Trophoblast cell (in vitro differentiated cells and primary cell): ENCODE measurements at regions not wholly inside any gene's neighbourhood (a gene's known extent, or its start where the extent isn't known, plus 50 kb on each side); places are given as distances from the start of the nearest gene placed in this dataset.

Experiments used
- DNase-seq, 2 donors: peaks; one replicate each; pipeline ENCODE4 v3.0.0-alpha.2; 2016
- H2AFZ ChIP-seq: 2 replicates; pipeline ENCODE4 v1.6.1; 2013; ENCODE audit warnings: low read length, moderate library complexity, mild to moderate bottlenecking; ENCODE audit not compliant: insufficient read depth, poor library complexity
- H2AK5ac ChIP-seq: 2 replicates; pipeline ENCODE4 v1.6.1; 2013; ENCODE audit warnings: mild to moderate bottlenecking, low read length
- H2BK120ac ChIP-seq: 2 replicates; pipeline ENCODE4 v1.6.1; 2013; ENCODE audit warnings: low read length, mild to moderate bottlenecking, moderate library complexity; ENCODE audit not compliant: insufficient read depth, poor library complexity
- H2BK12ac ChIP-seq: 2 replicates; pipeline ENCODE4 v1.6.1; 2013; ENCODE audit warnings: mild to moderate bottlenecking, low read length, moderate library complexity
- H2BK5ac ChIP-seq: 2 replicates; pipeline ENCODE4 v1.6.1; 2013; ENCODE audit warnings: low read length, low read depth, moderate library complexity, mild to moderate bottlenecking; ENCODE audit not compliant: poor library complexity
- H3K14ac ChIP-seq: 2 replicates; pipeline ENCODE4 v1.6.1; 2013; ENCODE audit warnings: mild to moderate bottlenecking, low read length
- H3K18ac ChIP-seq: 2 replicates; pipeline ENCODE4 v1.6.1; 2013; ENCODE audit warnings: mild to moderate bottlenecking, low read length
- H3K23ac ChIP-seq: 2 replicates; pipeline ENCODE4 v1.6.1; 2013; ENCODE audit warnings: low read length
- H3K27ac ChIP-seq: 2 replicates; pipeline ENCODE4 v1.5.1; 2013; ENCODE audit warnings: low read depth, mild to moderate bottlenecking, inconsistent platforms, low read length, moderate library complexity
- H3K27me3 ChIP-seq: 2 replicates; pipeline ENCODE4 v1.6.1; 2013; ENCODE audit warnings: inconsistent platforms, mild to moderate bottlenecking, low read length, moderate library complexity; ENCODE audit not compliant: insufficient read depth
- H3K36me3 ChIP-seq, 2 experiments: 1 replicate in 1 of 2; 2 replicates in 1 of 2; pipeline ENCODE4 v1.6.1; 2013; ENCODE audit warnings: low read length in 2 of 2, mild to moderate bottlenecking in 2 of 2, moderate library complexity in 1 of 2; ENCODE audit not compliant: insufficient read depth in 2 of 2, control insufficient read depth in 1 of 2
- H3K4ac ChIP-seq: 2 replicates; pipeline ENCODE4 v1.6.1; 2013; ENCODE audit warnings: low read depth, mild to moderate bottlenecking, low read length, moderate library complexity
- H3K4me1 ChIP-seq, 2 experiments: 1 replicate in 1 of 2; 2 replicates in 1 of 2; pipeline ENCODE4 v1.6.1; 2013; ENCODE audit warnings: low read length in 2 of 2, mild to moderate bottlenecking in 2 of 2, moderate library complexity in 1 of 2; ENCODE audit not compliant: insufficient read depth in 2 of 2, control insufficient read depth in 1 of 2
- H3K4me2 ChIP-seq: 2 replicates; pipeline ENCODE4 v1.6.1; 2013; ENCODE audit warnings: inconsistent platforms, mild to moderate bottlenecking, low read length, moderate library complexity
- H3K4me3 ChIP-seq: 2 replicates; pipeline ENCODE4 v1.5.1; 2013; ENCODE audit warnings: mild to moderate bottlenecking, low read depth, low read length, inconsistent platforms
- H3K79me1 ChIP-seq: one replicate; pipeline ENCODE4 v1.6.1; 2013; ENCODE audit warnings: low read length
- H3K79me2 ChIP-seq: 2 replicates; pipeline ENCODE4 v1.6.1; 2013; ENCODE audit warnings: low read length, mild to moderate bottlenecking; ENCODE audit not compliant: control insufficient read depth, insufficient read depth, poor library complexity
- H3K9ac ChIP-seq: 2 replicates; pipeline ENCODE4 v1.6.1; 2013; ENCODE audit warnings: mild to moderate bottlenecking, low read length
- H3K9me3 ChIP-seq: 2 replicates; pipeline ENCODE4 v1.6.1; 2013; ENCODE audit warnings: low read depth, mild to moderate bottlenecking, control low read depth, inconsistent platforms, low read length; ENCODE audit not compliant: insufficient read depth
- H4K12ac ChIP-seq: 2 replicates; pipeline ENCODE4 v1.6.1; 2013; ENCODE audit warnings: low read depth, mild to moderate bottlenecking, low read length, moderate library complexity
- H4K8ac ChIP-seq: 2 replicates; pipeline ENCODE4 v1.6.1; 2013; ENCODE audit warnings: low read depth, mild to moderate bottlenecking, low read length, moderate library complexity
- H4K91ac ChIP-seq: one replicate; pipeline ENCODE4 v1.6.1; 2013; ENCODE audit warnings: low read depth, mild to moderate bottlenecking, low read length, moderate library complexity
- WGBS: extraction: QIAGEN DNeasy Blood & Tissue Kit; methylation state at CpG from one replicate; pipeline ENCODE4 v1.1.7; 2013; ENCODE audit warnings: missing lambda C conversion rate; ENCODE audit not compliant: insufficient read length, insufficient coverage; ENCODE audit errors: extremely low coverage; 5-methylcytosine and 5-hydroxymethylcytosine counted together

- Histone ChIP-seq H4K91ac (no peak overlapping the region), H3K36me3 (no peaks in the 10 kb centered on the region), H2AK5ac (no peak overlapping the region), H3K9me3 (no peaks in the 10 kb centered on the region), H3K79me1 (no peaks in the 10 kb centered on the region), H3K4me2 (no peak overlapping the region), H2BK5ac (no peak overlapping the region), H3K14ac (no peak overlapping the region), H3K27me3 (no peaks in the 10 kb centered on the region), H3K4me3 (no peak overlapping the region), H3K9ac (no peak overlapping the region), H3K27ac (no peak overlapping the region), H3K4ac (no peak overlapping the region), H3K18ac (no peak overlapping the region), H3K79me2 (no peaks in the 10 kb centered on the region), H2BK120ac (no peak overlapping the region), H4K8ac (no peak overlapping the region), H3K4me1 (no peaks in the 10 kb centered on the region), H4K12ac (no peak overlapping the region), H3K23ac (no peak overlapping the region), H2BK12ac (no peak overlapping the region), H2AFZ (no peak overlapping the region)
- DNase-seq, result no peak
- WGBS, result no CpG with 5 or more reads among the region's 18 CpGs
Measured at GRCh38 chr17:36765436-36766043, 164.2 kb downstream of the MRM1 start.

- H3K79me2 ChIP-seq, result no peaks in the 10 kb centered on the region
- no CpG with 5 or more reads among the region's 13 CpGs for WGBS
- no peak overlapping the region for H2AFZ ChIP-seq
- H3K4ac ChIP-seq, result no peak overlapping the region
- no peak overlapping the region for H2BK120ac ChIP-seq
- no peak overlapping the region for H2AK5ac ChIP-seq
- H3K23ac ChIP-seq, result no peak overlapping the region
- H3K14ac ChIP-seq, result no peak overlapping the region
- H3K4me1 ChIP-seq, result no peaks in the 10 kb centered on the region
- no peak overlapping the region for H3K27ac ChIP-seq
- no peak overlapping the region for H4K8ac ChIP-seq
- H4K12ac ChIP-seq, result no peak overlapping the region
- H3K9me3 ChIP-seq, result no peaks in the 10 kb centered on the region
- H3K27me3 ChIP-seq, result no peaks in the 10 kb centered on the region
- H3K36me3 ChIP-seq, result no peaks in the 10 kb centered on the region
- no peak overlapping the region for H3K4me2 ChIP-seq
- DNase-seq, result no peak
- no peak overlapping the region for H3K9ac ChIP-seq
- H2BK5ac ChIP-seq, result no peak overlapping the region
- no peaks in the 10 kb centered on the region for H3K79me1 ChIP-seq
- no peak overlapping the region for H4K91ac ChIP-seq
- H3K4me3 ChIP-seq, result no peak overlapping the region
- H2BK12ac ChIP-seq, result no peak overlapping the region
- no peak overlapping the region for H3K18ac ChIP-seq
Measured at GRCh38 chr17:36768394-36768793, 167.0 kb downstream of the MRM1 start.

- no peaks in the 10 kb centered on the region for H3K4me1 ChIP-seq
- H3K9me3 ChIP-seq, result no peaks in the 10 kb centered on the region
- no CpG with 5 or more reads among the region's 4 CpGs for WGBS
- H4K91ac ChIP-seq, result no peak overlapping the region
- DNase-seq, result no peak
- no peak overlapping the region for H3K27ac ChIP-seq
- no peak overlapping the region for H4K8ac ChIP-seq
- H2BK12ac ChIP-seq, result no peak overlapping the region
- H2BK120ac ChIP-seq, result no peak overlapping the region
- H3K14ac ChIP-seq, result no peak overlapping the region
- H3K9ac ChIP-seq, result no peak overlapping the region
- no peak overlapping the region for H3K4ac ChIP-seq
- H4K12ac ChIP-seq, result no peak overlapping the region
- no peaks in the 10 kb centered on the region for H3K79me2 ChIP-seq
- no peak overlapping the region for H2BK5ac ChIP-seq
- no peak overlapping the region for H3K4me2 ChIP-seq
- H2AFZ ChIP-seq, result no peak overlapping the region
- no peak overlapping the region for H3K18ac ChIP-seq
- H3K36me3 ChIP-seq, result no peaks in the 10 kb centered on the region
- H3K27me3 ChIP-seq, result no peaks in the 10 kb centered on the region
- no peaks in the 10 kb centered on the region for H3K79me1 ChIP-seq
- no peak overlapping the region for H3K4me3 ChIP-seq
- H2AK5ac ChIP-seq, result no peak overlapping the region
- H3K23ac ChIP-seq, result no peak overlapping the region
Measured at GRCh38 chr17:36773039-36773438, 164.2 kb upstream of the LHX1 start.

GRCh38 chr17:36777118-36777517 lies 160.2 kb upstream of the LHX1 start:
- no peaks in the 10 kb centered on the region for H3K79me1 ChIP-seq
- H3K4me2 ChIP-seq, result no peak overlapping the region
- no peak overlapping the region for H2BK5ac ChIP-seq
- no peaks in the 10 kb centered on the region for H3K79me2 ChIP-seq
- no peak overlapping the region for H2AFZ ChIP-seq
- H3K36me3 ChIP-seq, result no peaks in the 10 kb centered on the region
- no peak overlapping the region for H2AK5ac ChIP-seq
- H3K4ac ChIP-seq, result no peak overlapping the region
- no peak overlapping the region for H3K18ac ChIP-seq
- no CpG with 5 or more reads among the region's 6 CpGs for WGBS
- no peak overlapping the region for H3K14ac ChIP-seq
- H4K91ac ChIP-seq, result no peak overlapping the region
- peak in 1 of 2 donors; percentile 4 for DNase-seq
- no peaks in the 10 kb centered on the region for H3K27me3 ChIP-seq
- no peak overlapping the region for H3K9ac ChIP-seq
- no peak overlapping the region for H4K8ac ChIP-seq
- no peaks in the 10 kb centered on the region for H3K4me1 ChIP-seq
- no peak overlapping the region for H2BK12ac ChIP-seq
- H3K27ac ChIP-seq, result no peak overlapping the region
- peaks cover 2% of the 10 kb centered on the region for H3K9me3 ChIP-seq
- H3K4me3 ChIP-seq, result no peak overlapping the region
- H3K23ac ChIP-seq, result no peak overlapping the region
- H4K12ac ChIP-seq, result no peak overlapping the region
- H2BK120ac ChIP-seq, result no peak overlapping the region
